Ishikawa (cell line): ENCODE measurements at regions not wholly inside any gene's neighbourhood (a gene's known extent, or its start where the extent isn't known, plus 50 kb on each side); places are given as distances from the start of the nearest gene placed in this dataset.

Experiments used
- CREB1 ChIP-seq: IDR thresholded peaks from 2 replicates; pipeline ENCODE4 v1.6.1; 2012; ENCODE audit warnings: low read depth
- MAX ChIP-seq: IDR thresholded peaks from 2 replicates; pipeline ENCODE4 v1.6.1; 2012
- NFIC ChIP-seq: IDR thresholded peaks from 2 replicates; pipeline ENCODE4 v1.6.1; 2012
- REST ChIP-seq: IDR thresholded peaks from 2 replicates; pipeline ENCODE4 v1.6.1; 2012; ENCODE audit warnings: low read depth, mild to moderate bottlenecking

GRCh38 chr2:154908327-154908726 is 209.8 kb downstream of the KCNJ3 start:
- TF ChIP-seq NFIC: no peak
- no peak for TF ChIP-seq CREB1
- no peak for TF ChIP-seq REST
- no peak for TF ChIP-seq MAX
